GM18868 (cell line): ENCODE measurements at regions not wholly inside any gene's neighbourhood (a gene's known extent, or its start where the extent isn't known, plus 50 kb on each side); places are given as distances from the start of the nearest gene placed in this dataset.
"Not testable (repeated sequence)": the region's sequence is repeated elsewhere in the genome, so short reads cannot be mapped to it uniquely, and the experiment has no call there.

Experiments used
- ATAC-seq: cut with Tn5 transposase; IDR thresholded peaks from one replicate; pipeline ENCODE4 v1.9.1; 2021; ENCODE audit warnings: mild to moderate bottlenecking, moderate library complexity; ENCODE audit not compliant: unreplicated experiment

DNA sequence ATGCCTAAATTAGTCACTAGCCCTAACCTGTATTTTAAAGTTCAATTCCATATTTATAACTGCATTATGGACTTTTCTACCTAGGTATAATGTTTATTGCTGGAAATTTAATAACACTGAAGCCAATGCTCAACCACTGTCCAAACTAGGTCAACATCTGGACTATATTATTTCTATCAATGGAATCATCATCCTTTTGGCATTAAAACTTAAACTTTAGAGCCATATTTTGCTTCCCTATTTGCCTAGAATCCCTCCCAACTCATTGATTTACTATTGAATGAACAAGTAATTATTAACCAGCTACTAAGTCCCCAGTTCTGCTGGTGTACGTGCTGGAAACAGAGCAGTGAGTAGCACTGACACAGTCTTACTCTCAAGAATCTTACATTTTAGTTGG is 291.7 kb upstream of the SPTLC3 start:
- ATAC-seq: no peak

DNA sequence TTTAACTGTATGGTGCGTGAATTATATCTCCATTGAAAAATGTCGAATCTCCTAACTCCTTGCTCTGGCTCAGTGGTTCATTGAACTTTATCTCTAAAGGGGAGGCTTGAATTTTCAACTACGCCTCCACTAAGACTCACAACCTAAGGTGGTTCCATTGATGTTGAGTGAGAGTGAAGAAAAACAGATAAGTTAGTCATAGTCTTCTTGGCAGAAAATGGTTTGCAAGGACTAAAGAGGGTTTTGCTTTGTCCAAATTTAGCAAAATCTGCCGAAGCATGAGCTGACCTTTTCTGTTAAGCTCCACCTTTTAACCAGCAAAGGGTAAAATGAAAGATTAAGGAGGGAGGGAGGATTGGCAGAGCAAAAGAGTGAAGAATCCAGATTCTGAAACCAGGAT is 290.2 kb upstream of the SPTLC3 start:
- no peak for ATAC-seq

DNA sequence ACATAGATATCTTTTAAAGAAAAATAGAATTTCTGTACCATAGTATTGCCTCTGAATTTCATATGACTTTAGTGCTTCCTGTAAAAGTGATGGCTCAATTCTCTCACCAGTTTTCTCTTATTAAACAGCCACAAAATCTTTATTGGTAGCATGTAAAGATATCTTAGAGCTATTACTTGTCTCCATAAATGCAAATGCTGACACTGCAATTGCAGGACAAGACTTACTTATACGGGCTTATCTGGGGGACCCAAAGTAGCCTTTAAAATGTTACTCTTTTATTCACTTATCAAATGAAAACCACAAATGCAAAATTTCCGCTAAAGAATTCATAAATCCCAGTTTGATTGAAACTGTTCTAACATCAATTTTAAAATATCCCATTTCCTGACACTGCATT is 287.1 kb upstream of the SPTLC3 start:
- no peak for ATAC-seq

DNA sequence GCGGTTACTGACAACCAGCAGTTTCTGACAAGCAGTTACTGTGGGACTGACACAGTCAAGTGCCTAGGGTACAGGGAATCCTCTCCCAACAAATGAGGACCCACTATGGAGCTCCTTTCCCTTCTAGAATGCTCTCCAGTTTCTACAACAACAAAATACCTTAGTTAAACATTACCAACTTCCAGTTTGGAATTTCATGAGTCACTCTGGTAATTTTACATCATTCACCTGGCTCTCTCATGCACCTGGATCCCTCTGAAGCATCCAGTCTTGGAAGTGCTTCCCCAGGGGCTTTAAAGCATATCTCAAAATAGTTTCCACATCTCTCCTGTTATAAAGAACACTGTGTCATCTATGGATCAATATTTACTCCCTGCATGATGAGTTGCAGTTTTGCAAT is 286.7 kb upstream of the SPTLC3 start:
- ATAC-seq: no peak

DNA sequence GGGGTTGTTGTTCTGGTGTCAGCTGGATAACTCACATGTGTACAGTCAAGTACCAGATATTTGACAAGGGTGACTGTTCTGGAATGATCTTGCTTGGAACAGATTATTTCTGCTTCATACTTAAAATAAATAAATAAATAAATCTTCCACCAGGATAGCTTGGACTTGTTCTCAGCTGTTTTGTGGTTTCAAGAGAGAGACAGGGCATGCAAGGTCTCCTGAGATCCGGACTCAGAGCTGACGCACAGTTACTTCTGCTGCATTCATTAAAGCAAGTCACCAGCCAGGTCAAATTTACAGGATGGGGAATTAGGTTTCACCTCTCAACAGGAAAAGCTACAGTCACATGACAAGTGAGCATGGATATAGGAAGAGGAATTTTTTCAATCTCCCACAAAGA is 285.0 kb upstream of the SPTLC3 start:
- ATAC-seq: no peak

DNA sequence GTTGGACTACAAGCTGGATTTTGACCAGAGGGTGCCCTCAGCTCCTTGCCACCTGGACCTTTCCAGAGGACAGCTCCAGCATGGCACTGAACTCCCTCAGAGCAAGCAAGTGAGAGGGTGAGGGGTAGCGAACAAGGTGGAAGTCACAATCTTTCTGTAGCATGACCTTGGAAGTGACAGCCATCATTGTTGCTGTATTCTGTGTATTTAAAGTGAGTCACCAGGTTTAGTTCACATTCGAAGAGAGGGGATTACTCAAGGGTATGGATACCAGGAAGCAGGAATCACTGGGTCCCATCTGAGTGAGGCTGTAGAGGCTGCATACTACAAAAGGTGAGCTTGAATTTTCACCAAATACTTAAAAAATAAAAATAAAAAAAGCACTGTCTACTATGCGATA is 280.0 kb upstream of the SPTLC3 start:
- ATAC-seq: no peak

DNA sequence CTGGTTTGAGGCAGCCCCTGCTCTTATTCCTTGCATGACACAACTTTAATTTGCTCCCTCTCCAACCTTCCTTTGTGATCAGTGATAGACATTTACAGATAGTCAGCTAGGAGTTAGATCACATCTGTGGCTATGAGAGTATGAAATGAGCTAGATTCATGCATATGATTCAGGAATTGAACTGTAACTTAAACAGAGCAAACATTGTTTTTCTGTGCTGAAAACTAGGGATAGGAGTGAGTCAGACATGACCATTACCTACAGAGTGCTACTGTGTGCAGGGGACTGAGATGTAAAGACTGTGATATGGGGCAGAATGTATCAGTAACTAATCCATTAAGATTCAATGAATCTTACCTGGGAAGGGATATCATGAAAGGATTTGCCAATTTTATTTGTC is 279.4 kb upstream of the SPTLC3 start:
- ATAC-seq: no peak

DNA sequence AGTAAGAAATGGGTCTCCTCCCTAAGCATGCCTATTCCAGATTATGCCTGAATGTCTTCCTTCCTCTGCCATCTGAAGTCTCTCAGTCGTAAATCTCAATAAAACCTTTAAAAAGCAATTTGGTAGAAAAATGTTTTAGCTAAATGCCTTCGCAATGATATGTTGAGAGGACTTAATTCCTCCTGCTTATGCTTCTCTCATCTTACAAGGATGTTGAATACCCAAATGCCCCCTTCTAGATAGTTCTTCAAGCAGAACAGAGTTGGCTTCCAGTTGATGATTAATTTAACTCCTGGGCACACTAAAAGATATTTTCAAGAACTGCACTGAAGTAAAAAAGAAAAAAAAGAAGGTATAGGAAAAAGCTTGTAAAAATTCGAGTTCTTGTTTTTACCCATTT is 275.0 kb upstream of the SPTLC3 start:
- ATAC-seq: no peak

DNA sequence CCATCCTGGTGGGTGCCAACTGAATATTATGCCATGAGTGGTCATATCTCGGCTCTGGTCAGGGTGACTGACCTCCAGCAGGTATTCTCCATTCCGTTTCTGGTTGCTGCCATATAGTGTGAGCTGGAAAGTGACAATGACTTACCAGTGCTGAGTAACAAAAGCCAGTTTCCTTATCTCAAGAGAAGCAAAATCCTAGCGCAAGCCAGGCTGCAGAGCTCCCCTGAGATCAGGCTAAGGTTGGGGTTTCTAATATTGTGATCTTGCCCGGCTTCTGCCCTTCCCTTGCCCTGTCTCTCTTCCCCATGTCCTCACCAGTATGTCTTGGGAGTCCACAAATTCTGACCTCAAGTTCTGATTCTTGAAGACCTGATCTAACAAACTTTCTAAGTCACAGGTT is 271.3 kb upstream of the SPTLC3 start:
- ATAC-seq: no peak

DNA sequence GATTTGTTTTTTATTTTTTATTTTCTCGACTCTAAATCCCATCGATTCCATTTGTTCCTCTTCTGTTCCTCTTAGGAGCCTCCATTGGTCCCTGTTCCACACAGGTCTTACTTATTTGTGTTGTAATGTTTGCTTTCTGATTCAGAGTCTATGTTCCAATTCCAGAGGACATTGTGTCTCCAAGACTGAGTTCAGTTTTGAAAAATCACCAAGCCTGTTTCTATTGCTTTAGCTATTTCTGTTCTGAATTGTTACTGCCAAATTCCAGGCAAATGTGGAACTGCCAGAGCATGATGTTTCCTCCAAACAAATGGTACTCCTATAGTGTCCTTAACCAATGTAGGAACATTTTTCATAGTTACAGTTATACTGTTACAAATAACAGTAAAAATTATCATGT is 270.9 kb upstream of the SPTLC3 start:
- no peak for ATAC-seq

DNA sequence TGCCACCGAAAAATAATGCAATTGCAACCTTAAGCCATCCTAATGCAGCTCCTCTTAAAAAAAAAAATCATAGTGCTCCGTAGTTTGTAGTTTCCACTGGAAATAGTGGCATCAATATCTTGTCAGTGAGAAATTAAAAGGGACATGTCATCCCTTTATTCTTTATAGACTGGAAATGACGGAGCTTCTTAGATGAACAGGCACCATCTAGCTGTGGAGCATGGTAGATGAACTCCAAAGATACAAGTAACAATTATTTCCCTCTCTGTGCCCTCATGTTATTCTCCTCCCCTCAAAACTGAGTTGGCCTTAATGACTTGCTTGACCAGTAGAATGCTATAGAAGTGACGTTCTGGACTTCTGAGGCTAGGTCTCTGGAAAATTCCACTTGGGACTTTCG is 268.1 kb upstream of the SPTLC3 start:
- no peak for ATAC-seq

DNA sequence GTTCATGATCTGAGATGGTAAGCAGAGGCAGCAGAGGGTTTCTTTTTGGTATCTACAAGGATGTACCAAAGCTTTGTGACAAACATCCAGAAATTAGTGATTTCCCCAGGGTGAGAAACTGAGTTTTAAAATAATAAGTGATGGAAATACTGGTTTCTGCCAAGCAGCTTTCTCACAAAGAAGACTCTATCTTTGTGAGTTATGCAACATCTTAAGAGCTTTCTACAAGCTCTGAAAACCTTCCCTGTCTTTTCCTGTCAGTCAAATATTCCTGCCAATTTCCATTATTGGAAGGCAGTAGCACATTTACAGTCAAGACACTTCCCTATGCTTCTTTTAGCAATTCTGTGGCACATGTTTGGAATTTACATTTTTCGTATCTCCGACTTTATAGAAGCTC is 264.7 kb upstream of the SPTLC3 start:
- ATAC-seq: no peak

DNA sequence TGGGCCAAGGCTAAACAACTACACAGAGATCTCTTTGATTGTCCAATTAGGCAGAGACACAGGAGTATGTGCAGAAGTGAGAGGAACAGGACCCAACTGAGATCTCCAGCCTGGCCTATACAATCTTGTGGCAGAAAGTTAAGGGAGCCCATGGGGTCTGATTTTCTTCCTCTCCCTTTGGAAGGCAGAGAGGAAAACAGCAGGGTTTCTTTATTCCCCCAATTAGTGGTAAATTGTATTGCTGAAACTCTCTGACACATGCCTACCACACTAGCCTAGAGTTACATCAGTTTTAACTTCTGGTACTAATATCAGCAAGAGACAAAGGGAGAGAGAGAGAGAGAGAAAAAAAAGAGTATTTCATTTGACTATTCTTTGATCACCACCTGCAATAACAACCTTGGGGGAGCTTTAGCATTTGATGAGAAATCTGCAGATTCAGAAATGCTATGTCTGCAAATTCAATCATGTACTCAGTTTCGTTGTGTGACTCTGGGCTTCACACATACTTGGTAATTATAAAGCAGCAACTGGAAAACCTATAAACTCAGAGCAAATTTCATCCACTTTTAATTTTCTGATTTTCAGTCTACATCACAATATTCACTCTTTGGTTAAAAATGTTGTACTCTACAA is 260.3 kb upstream of the SPTLC3 start:
- ATAC-seq: no peak

DNA sequence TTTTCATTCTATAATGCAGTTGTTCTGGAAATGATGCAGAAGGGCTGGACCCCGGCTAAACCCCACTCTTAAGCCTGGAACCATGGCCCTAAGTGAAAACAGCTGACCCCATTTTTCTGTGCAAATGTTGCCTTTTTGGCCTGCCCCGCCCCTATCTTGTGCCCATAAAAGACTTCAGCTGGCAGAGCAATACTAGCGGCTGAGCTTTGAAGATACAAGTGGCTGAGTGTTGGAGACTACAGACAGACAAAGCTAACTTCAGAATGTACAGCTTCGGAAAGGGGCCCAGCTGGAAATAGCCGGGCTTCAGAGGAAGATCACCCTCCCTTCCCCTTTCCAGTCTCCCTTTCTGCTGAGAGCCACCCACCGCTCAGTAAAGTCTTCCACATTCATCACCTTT is 258.6 kb upstream of the SPTLC3 start:
- ATAC-seq: no peak

DNA sequence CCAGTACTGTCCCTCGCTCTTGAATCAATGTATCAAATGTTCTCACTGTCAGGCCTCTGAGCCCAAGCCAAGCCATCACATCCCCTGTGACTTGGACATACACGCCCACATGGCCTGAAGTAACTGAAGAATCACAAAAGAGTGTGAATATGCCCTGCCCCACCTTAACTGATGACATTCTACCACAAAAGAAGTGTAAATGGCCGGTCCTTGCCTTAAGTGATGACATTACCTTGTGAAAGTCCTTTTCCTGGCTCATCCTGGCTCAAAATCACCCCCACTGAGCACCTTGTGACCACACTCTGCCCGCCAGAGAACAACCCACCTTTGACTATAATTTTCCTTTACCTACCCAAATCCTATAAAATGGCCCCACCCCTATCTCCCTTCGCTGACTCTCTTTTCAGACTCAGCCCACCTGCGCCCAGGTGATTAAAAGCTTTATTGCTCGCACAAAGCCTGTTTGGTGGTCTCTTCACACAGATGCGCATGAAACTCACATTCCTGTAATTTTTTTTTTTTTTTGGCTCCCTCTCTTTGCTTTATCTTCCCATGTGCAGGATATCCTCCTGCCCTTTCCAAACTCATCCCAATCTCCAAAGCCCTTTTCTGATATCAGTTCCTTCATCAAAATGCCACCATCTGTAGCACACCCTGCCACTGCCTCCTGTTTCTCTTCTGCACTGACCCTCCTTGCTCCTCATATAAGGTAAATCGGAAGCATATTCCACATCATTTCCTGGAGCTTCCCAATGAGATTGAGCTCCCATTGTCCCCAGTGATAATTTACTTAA is 255.7 kb upstream of the SPTLC3 start:
- ATAC-seq: not testable (repeated sequence)

DNA sequence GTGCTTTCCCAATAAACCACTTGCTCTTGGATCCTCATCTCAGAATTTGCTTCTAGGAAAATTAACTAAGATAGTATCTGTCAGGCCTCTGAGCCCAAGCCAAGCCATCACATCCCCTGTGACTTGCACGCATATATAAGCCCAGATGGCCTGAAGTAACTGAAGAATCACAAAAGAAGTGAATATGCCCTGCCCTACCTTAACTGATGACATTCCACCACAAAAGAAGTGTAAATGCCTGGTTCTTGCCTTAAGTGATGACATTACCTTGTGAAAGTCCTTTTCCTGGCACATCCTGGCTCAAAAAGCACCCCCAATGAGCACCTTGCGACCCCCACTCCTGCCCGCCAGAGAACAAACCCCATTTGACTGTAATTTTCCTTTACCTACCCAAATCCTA is 255.0 kb upstream of the SPTLC3 start:
- not testable (repeated sequence) for ATAC-seq

DNA sequence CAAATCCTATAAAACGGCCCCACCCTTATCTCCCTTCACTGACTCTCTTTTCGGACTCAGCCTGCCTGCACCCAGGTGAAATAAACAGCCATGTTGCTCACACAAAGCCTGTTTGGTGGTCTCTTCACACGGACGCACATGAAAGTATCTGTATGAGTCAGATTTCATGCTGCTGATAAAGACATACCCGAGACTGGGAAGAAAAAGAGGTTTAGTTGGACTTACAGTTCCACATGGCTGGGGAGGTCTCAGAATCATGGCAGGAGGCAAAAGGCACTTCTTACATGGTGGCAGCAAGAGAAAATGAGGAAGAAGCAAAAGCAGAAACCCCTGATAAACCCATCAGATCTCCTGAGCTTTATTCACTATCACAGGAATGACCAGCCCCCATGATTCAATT is 249.3 kb upstream of the SPTLC3 start:
- not testable (repeated sequence) for ATAC-seq

DNA sequence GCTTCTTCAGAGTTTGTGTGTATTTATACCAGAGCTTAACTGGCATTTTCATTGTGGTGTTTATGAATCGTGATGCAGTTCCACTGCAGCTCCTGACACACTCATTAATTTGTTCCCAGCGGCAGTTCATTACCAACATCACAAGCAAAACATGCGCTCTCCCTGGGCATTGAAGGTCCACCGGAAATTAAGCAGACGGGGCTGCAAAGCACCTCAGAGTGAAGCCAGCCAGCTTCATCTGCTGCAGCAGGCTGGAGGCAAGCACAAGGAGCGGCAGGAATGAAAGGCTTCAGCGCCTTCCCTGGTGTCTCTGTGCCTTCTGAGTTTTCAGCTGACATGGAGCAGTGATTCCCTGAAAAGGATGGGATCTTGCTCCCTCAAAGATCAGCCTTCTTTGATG is 246.0 kb upstream of the SPTLC3 start:
- no peak for ATAC-seq

DNA sequence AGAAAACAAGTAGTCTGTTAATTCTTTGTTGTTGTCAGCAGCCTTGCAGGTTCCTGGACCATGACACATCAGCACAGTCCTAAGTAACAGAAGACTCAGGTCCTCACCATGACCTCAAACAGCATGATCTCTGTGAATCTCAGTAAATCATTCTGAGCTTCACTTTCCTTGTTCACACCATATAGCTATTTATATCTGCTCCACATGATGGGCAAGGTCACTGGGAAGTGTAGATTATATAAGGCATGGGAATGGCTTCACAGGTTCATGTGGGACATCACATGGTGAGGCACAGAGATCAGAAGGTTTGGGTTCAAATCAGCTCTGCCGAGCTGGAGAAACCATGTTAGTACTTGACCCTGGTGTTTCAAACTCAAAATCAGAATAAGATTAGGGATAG is 245.4 kb upstream of the SPTLC3 start:
- ATAC-seq: no peak

DNA sequence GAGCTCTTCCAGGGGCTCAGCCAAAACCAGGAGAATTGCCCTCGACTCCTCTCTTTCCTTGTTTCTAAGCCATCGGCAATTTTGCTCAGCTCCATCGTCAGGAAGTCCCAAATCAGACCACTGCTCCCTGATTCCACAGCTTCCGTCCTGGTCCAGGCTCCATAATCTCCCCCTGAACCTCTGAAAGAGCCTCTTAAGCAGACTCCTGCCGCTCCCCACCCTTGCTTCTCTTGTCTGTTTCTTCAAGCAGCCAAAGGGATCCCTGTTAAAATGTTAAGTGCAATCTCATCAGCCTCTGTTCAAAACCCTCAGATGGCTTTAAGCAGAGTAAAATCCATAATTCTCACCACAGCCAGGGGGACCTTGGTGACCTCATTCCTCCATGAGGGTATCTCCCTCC is 244.7 kb upstream of the SPTLC3 start:
- no peak for ATAC-seq

DNA sequence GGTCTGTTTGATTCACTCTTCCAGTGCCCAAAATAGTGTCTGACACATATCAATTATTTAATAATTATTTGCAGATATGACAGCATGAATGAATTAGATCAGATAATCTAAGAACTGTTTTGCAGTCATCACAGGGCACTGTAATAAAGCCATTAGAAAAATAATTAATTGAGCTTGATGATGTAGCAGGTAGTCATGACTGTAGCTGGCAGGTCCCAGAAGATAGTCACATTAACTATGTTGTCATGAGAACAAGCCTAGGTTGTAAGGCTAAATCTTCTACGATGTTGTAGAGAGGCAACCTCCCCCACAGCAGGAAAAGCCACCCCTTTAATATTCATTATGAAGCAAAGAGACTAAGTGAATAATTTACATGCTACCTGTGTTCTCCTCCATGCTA is 243.9 kb upstream of the SPTLC3 start:
- ATAC-seq: no peak

DNA sequence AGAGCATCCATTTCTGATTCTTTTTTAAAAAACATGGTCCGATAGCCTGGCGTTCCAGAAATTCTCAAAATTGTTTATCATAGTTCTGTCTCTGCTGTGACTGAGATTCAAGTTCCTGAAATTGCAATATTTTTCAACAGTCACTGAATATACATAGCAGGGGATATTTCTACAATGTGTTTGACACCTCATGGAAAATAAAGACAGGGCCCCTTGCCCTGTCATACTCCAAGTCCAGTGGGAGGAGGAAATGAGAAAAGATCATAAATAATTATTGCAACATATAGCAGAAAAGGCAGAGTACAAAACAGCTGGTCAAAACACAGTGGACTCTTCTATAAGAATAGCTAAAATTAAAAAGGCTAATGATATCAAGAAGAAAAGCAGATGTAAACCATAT is 234.8 kb upstream of the SPTLC3 start:
- ATAC-seq: no peak

DNA sequence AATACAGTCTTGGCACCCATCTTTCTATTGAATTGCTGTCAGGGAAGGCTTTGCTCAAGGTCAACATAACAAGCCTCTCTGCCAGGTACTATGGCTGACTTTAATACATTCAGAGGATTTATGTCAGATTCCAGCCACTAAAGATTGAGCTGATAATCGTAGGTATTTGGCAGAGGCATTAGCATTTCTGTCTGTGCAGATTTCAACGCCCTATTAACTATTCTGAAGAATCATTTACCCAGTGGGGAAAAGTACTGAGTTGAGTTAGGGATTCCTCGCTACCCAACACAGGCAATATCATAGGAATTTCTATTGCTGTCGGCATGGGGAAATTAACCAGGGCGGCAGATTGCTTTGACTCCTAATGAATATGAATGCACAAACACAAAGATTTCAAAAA is 233.7 kb upstream of the SPTLC3 start:
- ATAC-seq: no peak
